H1 (cell line): ENCODE measurements at regions not wholly inside any gene's neighbourhood (a gene's known extent, or its start where the extent isn't known, plus 50 kb on each side); places are given as distances from the start of the nearest gene placed in this dataset.

Experiments
- CTCF ChIA-PET: fragments of 300-600 bp; sonication (Branson Sonifier 250); formaldehyde crosslinking; loops from one replicate; lab custom pipeline; 2021; ENCODE audit not compliant: partially characterized antibody; lab: Charles Lee
- POLR2A ChIA-PET: fragments of 300-600 bp; sonication (Branson Sonifier 250); formaldehyde crosslinking; loops from one replicate; lab custom pipeline; 2021; ENCODE audit warnings: inconsistent platforms; ENCODE audit not compliant: partially characterized antibody; lab: Charles Lee
- DNase-seq, 2 experiments: peaks; one replicate each; pipeline versions ENCODE4 v3.0.0 to v3.0.0-alpha.2; 2010 to 2022; ENCODE audit warnings: low spot score in 2 of 2, low read depth in 1 of 2, mixed read lengths in 1 of 2
- FAIRE-seq: peaks from 2 replicates; lab custom pipeline; 2011; peaks lifted over from hg19 to GRCh38; lab: Jason Lieb, UNC
- H2AFZ ChIP-seq: 2 replicates; pipeline ENCODE4 v1.8.1; 2012; ENCODE audit warnings: low read length, inconsistent platforms
- H2AK5ac ChIP-seq: 2 replicates; pipeline ENCODE4 v1.6.1; 2013; ENCODE audit warnings: low read depth, low read length
- H2BK120ac ChIP-seq: replicated peaks from 2 replicates; pipeline ENCODE3; 2013; ENCODE audit warnings: low read depth, low read length, inconsistent platforms
- H2BK12ac ChIP-seq: 2 replicates; pipeline ENCODE4 v1.6.1; 2013; ENCODE audit warnings: low read depth, low read length
- H2BK15ac ChIP-seq: 2 replicates; pipeline ENCODE4 v1.6.1; 2013; ENCODE audit warnings: low read length
- H2BK20ac ChIP-seq: 2 replicates; pipeline ENCODE4 v1.6.1; 2013; ENCODE audit warnings: low read length
- H2BK5ac ChIP-seq: 2 replicates; pipeline ENCODE4 v1.6.1; 2013; ENCODE audit warnings: low read depth, low read length
- H3K14ac ChIP-seq: 2 replicates; pipeline ENCODE4 v1.6.1; 2013; ENCODE audit warnings: inconsistent platforms; ENCODE audit not compliant: insufficient read length
- H3K18ac ChIP-seq: 2 replicates; pipeline ENCODE4 v1.6.1; 2013; ENCODE audit warnings: low read length; ENCODE audit errors: extremely low read depth
- H3K23ac ChIP-seq: 2 replicates; pipeline ENCODE4 v1.6.1; 2013; ENCODE audit warnings: inconsistent platforms; ENCODE audit not compliant: insufficient read length
- H3K23me2 ChIP-seq: 2 replicates; pipeline ENCODE4 v1.6.1; 2013; ENCODE audit warnings: low read depth, low read length
- H3K27ac ChIP-seq: 2 replicates; pipeline ENCODE4 v1.6.1; 2011; ENCODE audit warnings: low read depth, low read length, inconsistent platforms
- H3K27me3 ChIP-seq, 4 experiments: replicated peaks in 1 of 4; 1 replicate in 1 of 4; 2 replicates in 3 of 4; pipeline versions ENCODE4 v1.6.1 to v1.8.1; 2011 to 2013; ENCODE audit warnings: low read length in 3 of 4, mild to moderate bottlenecking in 3 of 4, inconsistent platforms in 2 of 4, mixed read lengths in 2 of 4, moderate library complexity in 1 of 4; ENCODE audit not compliant: control insufficient read depth in 3 of 4, insufficient read depth in 3 of 4; ENCODE audit errors: extremely low read depth in 1 of 4
- H3K36me3 ChIP-seq, 4 experiments: 2 replicates each; pipeline versions ENCODE4 v1.6.1 to v1.8.1; 2011 to 2013; ENCODE audit warnings: mild to moderate bottlenecking in 4 of 4, low read length in 3 of 4, moderate library complexity in 2 of 4, control low read depth in 1 of 4, inconsistent platforms in 1 of 4; ENCODE audit not compliant: insufficient read depth in 4 of 4, control insufficient read depth in 2 of 4
- H3K4ac ChIP-seq: replicated peaks from 2 replicates; pipeline ENCODE3; 2013; ENCODE audit warnings: low read length, low read depth, mixed read lengths, inconsistent platforms; ENCODE audit not compliant: insufficient read length
- H3K4me1 ChIP-seq, 4 experiments: replicated peaks in 1 of 4; 1 replicate in 1 of 4; 2 replicates in 3 of 4; pipeline versions ENCODE4 v1.6.1 to v1.8.1; 2011 to 2013; ENCODE audit warnings: low read length in 3 of 4, inconsistent platforms in 2 of 4, mixed read lengths in 1 of 4; ENCODE audit not compliant: insufficient read depth in 4 of 4, control insufficient read depth in 3 of 4
- H3K4me2 ChIP-seq, 2 experiments: 2 replicates each; pipeline versions ENCODE4 v1.6.1 to v1.8.1; 2011 to 2013; ENCODE audit warnings: low read depth in 2 of 2, low read length in 2 of 2, control low read depth in 1 of 2, inconsistent platforms in 1 of 2, mild to moderate bottlenecking in 1 of 2; ENCODE audit not compliant: insufficient read depth in 1 of 2
- H3K4me3 ChIP-seq, 4 experiments: fragments of 200-600, 300-600 bp in 1 of 4; sonication (generic), shearing (Covaris generic), sonication (Bioruptor Twin) in 1 of 4; 2 replicates each; pipeline versions ENCODE4 v1.5.1 to v1.8.1; 2011 to 2016; ENCODE audit warnings: low read length in 4 of 4, low read depth in 3 of 4, control low read depth in 2 of 4, inconsistent platforms in 2 of 4, mild to moderate bottlenecking in 2 of 4, mixed read lengths in 1 of 4, moderate library complexity in 1 of 4; ENCODE audit not compliant: insufficient read depth in 2 of 4; ENCODE audit errors: extremely low read depth in 1 of 4
- H3K56ac ChIP-seq: replicated peaks from 2 replicates; pipeline ENCODE3; 2013; ENCODE audit warnings: low read depth, mild to moderate bottlenecking, mixed read lengths, low read length, inconsistent platforms; ENCODE audit not compliant: insufficient read length
- H3K79me1 ChIP-seq: 2 replicates; pipeline ENCODE4 v1.6.1; 2013; ENCODE audit warnings: low read depth, low read length, control low read depth
- H3K79me2 ChIP-seq, 2 experiments: 2 replicates each; pipeline versions ENCODE4 v1.6.1 to v1.8.1; 2012 to 2013; ENCODE audit warnings: low read length in 2 of 2, mild to moderate bottlenecking in 2 of 2, inconsistent platforms in 1 of 2; ENCODE audit not compliant: insufficient read depth in 2 of 2, control insufficient read depth in 1 of 2
- H3K9ac ChIP-seq, 4 experiments: replicated peaks in 1 of 4; 1 replicate in 1 of 4; 2 replicates in 3 of 4; pipeline versions ENCODE4 v1.6.1 to v1.8.1; 2011 to 2013; ENCODE audit warnings: low read depth in 3 of 4, low read length in 3 of 4, control low read depth in 2 of 4, mild to moderate bottlenecking in 2 of 4, moderate library complexity in 2 of 4, inconsistent platforms in 1 of 4; ENCODE audit errors: extremely low read depth in 1 of 4
- H3K9me3 ChIP-seq, 2 experiments: 2 replicates each; pipeline versions ENCODE4 v1.6.1 to v1.8.1; 2012 to 2013; ENCODE audit warnings: mild to moderate bottlenecking in 2 of 2, moderate library complexity in 2 of 2, control low read depth in 1 of 2, inconsistent platforms in 1 of 2, low read depth in 1 of 2, low read length in 1 of 2, mixed read lengths in 1 of 2; ENCODE audit not compliant: insufficient read depth in 2 of 2
- H4K20me1 ChIP-seq, 2 experiments: replicated peaks in 1 of 2; 2 replicates each; pipeline versions ENCODE3 to v1.8.1; 2011 to 2013; ENCODE audit warnings: inconsistent platforms in 2 of 2, low read length in 2 of 2, mild to moderate bottlenecking in 1 of 2; ENCODE audit not compliant: insufficient read depth in 2 of 2, control insufficient read depth in 1 of 2
- H4K5ac ChIP-seq: 2 replicates; pipeline ENCODE4 v1.6.1; 2013; ENCODE audit warnings: low read length, low read depth, mixed read lengths, inconsistent platforms; ENCODE audit not compliant: insufficient read length
- H4K8ac ChIP-seq: 2 replicates; pipeline ENCODE4 v1.8.0; 2013; ENCODE audit warnings: mild to moderate bottlenecking, moderate library complexity, low read length, inconsistent platforms; ENCODE audit not compliant: insufficient read depth; ENCODE audit errors: extremely low read depth
- H4K91ac ChIP-seq: replicated peaks from 2 replicates; pipeline ENCODE3; 2013; ENCODE audit warnings: low read length, mixed read lengths, inconsistent platforms; ENCODE audit not compliant: insufficient read length
- ATF2 ChIP-seq: IDR thresholded peaks from 2 replicates; pipeline ENCODE4 v1.6.1; 2012; ENCODE audit warnings: low read length, inconsistent platforms
- BACH1 ChIP-seq: IDR thresholded peaks from 2 replicates; pipeline ENCODE4 v1.6.1; 2012; ENCODE audit warnings: low read length, improper control_type of control experiment
- CEBPB ChIP-seq: IDR thresholded peaks from 2 replicates; pipeline ENCODE4 v1.6.1; 2012; ENCODE audit warnings: low read depth, low read length
- CTCF ChIP-seq, 3 experiments: IDR thresholded peaks; 1 replicate in 2 of 3; 2 replicates in 1 of 3; pipeline versions ENCODE4 v1.5.1 to v1.6.1; 2011; ENCODE audit warnings: low read length in 3 of 3, mild to moderate bottlenecking in 3 of 3, inconsistent platforms in 2 of 3, low read depth in 1 of 3, moderate library complexity in 1 of 3; ENCODE audit not compliant: insufficient read depth in 1 of 3; ENCODE audit errors: control extremely low read depth in 1 of 3
- E2F6 ChIP-seq: IDR thresholded peaks from 2 replicates; pipeline ENCODE4 v1.6.1; 2012; ENCODE audit warnings: inconsistent platforms
- HDAC6 ChIP-seq: IDR thresholded peaks from one replicate; pipeline ENCODE4 v1.7.1; 2012; ENCODE audit warnings: low read depth, mild to moderate bottlenecking, inconsistent platforms, low read length, moderate library complexity
- KDM1A ChIP-seq: fragments of 200-600, 300-600 bp; sonication (generic); IDR thresholded peaks from 2 replicates; pipeline ENCODE4 v1.7.1; 2016; ENCODE audit warnings: mild to moderate bottlenecking, low read length, borderline replicate concordance
- MAX ChIP-seq: IDR thresholded peaks from 2 replicates; pipeline ENCODE4 v1.6.1; 2012; ENCODE audit warnings: inconsistent platforms
- RBBP5 ChIP-seq: IDR thresholded peaks from 2 replicates; pipeline ENCODE4 v1.7.1; 2012; ENCODE audit warnings: low read depth, mild to moderate bottlenecking, inconsistent platforms, low read length, moderate library complexity, borderline replicate concordance
- SAP30 ChIP-seq: fragments of 300-600 bp; sonication (generic); IDR thresholded peaks from 2 replicates; pipeline ENCODE4 v1.7.1; 2012; ENCODE audit warnings: low read length, moderate library complexity, mild to moderate bottlenecking, inconsistent platforms; ENCODE audit not compliant: insufficient read depth, insufficient replicate concordance

GRCh38 chr5:145027286-145027685, 807.9 kb downstream of the PRELID2 start:
- Histone ChIP-seq H4K5ac (no peak overlapping the region), H2BK12ac (no peak overlapping the region), H2BK15ac (no peak overlapping the region), H3K79me1 (no peaks in the 10 kb centered on the region), H3K56ac (no peak overlapping the region), H3K4me1 (peaks cover 0 to 3% (median 0%) of the 10 kb centered on the region in 4 experiments; a peak in 1 of 7 replicates), H3K18ac (no peak overlapping the region), H2AFZ (no peak overlapping the region), H3K4me2 (no peak overlapping the region), H2BK120ac (no peak overlapping the region), H3K4ac (no peak overlapping the region), H3K79me2 (no peaks in the 10 kb centered on the region), H4K20me1 (no peaks in the 10 kb centered on the region), H3K27me3 (no peaks in the 10 kb centered on the region), H3K9ac (no peak overlapping the region), H3K36me3 (no peaks in the 10 kb centered on the region), H3K23me2 (no peaks in the 10 kb centered on the region), H3K14ac (no peak overlapping the region), H3K4me3 (no peak overlapping the region), H2BK5ac (no peak overlapping the region), H2AK5ac (no peak overlapping the region), H4K91ac (no peak overlapping the region), H3K23ac (no peak overlapping the region), H4K8ac (no peak overlapping the region), H2BK20ac (no peak overlapping the region), H3K9me3 (no peaks in the 10 kb centered on the region), H3K27ac (no peak overlapping the region)
- CTCF ChIA-PET, result interaction anchor here (1.1 kb wide), 1 partner anchor 210 kb away, joined by 3 read pairs; no protein-coding TSS in a partner anchor
- POLR2A ChIA-PET, result no interaction called here
- FAIRE-seq, result no peak
- no peak for DNase-seq
- TF ChIP-seq KDM1A (no peak), HDAC6 (no peak), CTCF (IDR thresholded peaks at IDR 0.05; ENCODE audit: control extremely low read depth in 1 of 3, insufficient read depth in 1 of 3, low read depth in 1 of 3, low read length in 3 of 3) (no peak), MAX (no peak), E2F6 (no peak), SAP30 (no peak), RBBP5 (no peak), CEBPB (no peak), BACH1 (no peak), ATF2 (no peak)
